SK-N-SH (cell line): ENCODE measurements at regions not wholly inside any gene's neighbourhood (a gene's known extent, or its start where the extent isn't known, plus 50 kb on each side); places are given as distances from the start of the nearest gene placed in this dataset.

Experiments used
- CTCF ChIA-PET: fragments of 300-600, 350-600 bp; formaldehyde crosslinking; extraction: SDS; loops from one replicate; lab custom pipeline; 2021; lab: Yijun Ruan, JAX
- POLR2A ChIA-PET: fragments of 350-600 bp; sonication (Branson Sonifier 250); formaldehyde crosslinking; extraction: SDS; loops from one replicate; lab custom pipeline; 2020; ENCODE audit warnings: antibody characterized with exemption, inconsistent platforms; lab: Yijun Ruan, JAX
- DNase-seq: peaks from one replicate; pipeline ENCODE4 v3.0.0; 2012
- H2AFZ ChIP-seq: fragments of 200-600 bp; sonication (generic); 2 replicates; pipeline ENCODE4 v1.8.1; 2016; ENCODE audit warnings: antibody characterized with exemption, mild to moderate bottlenecking, low read depth
- H3F3A ChIP-seq: fragments of 200-600 bp; sonication (generic); replicated peaks from 2 replicates; pipeline ENCODE3; 2016; ENCODE audit warnings: antibody characterized with exemption, mild to moderate bottlenecking; ENCODE audit not compliant: insufficient read depth
- H3K27ac ChIP-seq, 2 experiments: fragments of 200-500 bp in 1 of 2; fragments of 200-600 bp in 1 of 2; sonication (Bioruptor generic) in 1 of 2; sonication (generic), shearing (Covaris generic) in 1 of 2; 2 replicates each; pipeline versions ENCODE4 v1.5.1 to v1.6.1; 2014 to 2016; ENCODE audit warnings: low read depth in 2 of 2, inconsistent platforms in 1 of 2, low read length in 1 of 2, mild to moderate bottlenecking in 1 of 2, mixed read lengths in 1 of 2
- H3K27me3 ChIP-seq: fragments of 200-600 bp; sonication (generic), shearing (Covaris generic); 2 replicates; pipeline ENCODE4 v1.6.1; 2016; ENCODE audit warnings: mixed run types; ENCODE audit not compliant: insufficient read depth
- H3K36me3 ChIP-seq, 2 experiments: fragments of 200-500 bp in 1 of 2; fragments of 200-600 bp in 1 of 2; sonication (Bioruptor generic) in 1 of 2; sonication (generic) in 1 of 2; replicated peaks in 1 of 2; 2 replicates each; pipeline versions ENCODE3 to v1.5.1; 2014 to 2016; ENCODE audit warnings: low read length in 1 of 2, mild to moderate bottlenecking in 1 of 2; ENCODE audit not compliant: insufficient read depth in 2 of 2, control insufficient read depth in 1 of 2
- H3K4me1 ChIP-seq, 2 experiments: fragments of 200-500 bp in 1 of 2; fragments of 200-600 bp in 1 of 2; sonication (Bioruptor generic) in 1 of 2; sonication (generic), shearing (Covaris generic) in 1 of 2; 2 replicates each; pipeline versions ENCODE4 v1.5.1 to v1.6.1; 2014 to 2016; ENCODE audit warnings: low read depth in 1 of 2, low read length in 1 of 2, mixed run types in 1 of 2; ENCODE audit not compliant: insufficient read depth in 2 of 2, control insufficient read depth in 1 of 2
- H3K4me2 ChIP-seq: fragments of 200-600 bp; sonication (generic), shearing (Covaris generic); 2 replicates; pipeline ENCODE4 v1.6.1; 2017; ENCODE audit warnings: mixed run types
- H3K4me3 ChIP-seq, 2 experiments: fragments of 200-500 bp in 1 of 2; fragments of 200-600 bp in 1 of 2; sonication (Bioruptor generic) in 1 of 2; sonication (generic), shearing (Covaris generic) in 1 of 2; 2 replicates each; pipeline versions ENCODE4 v1.5.1 to v1.8.1; 2014 to 2016; ENCODE audit warnings: low read depth in 2 of 2, inconsistent platforms in 1 of 2, low read length in 1 of 2, mild to moderate bottlenecking in 1 of 2, mixed read lengths in 1 of 2, moderate library complexity in 1 of 2
- H3K79me2 ChIP-seq: fragments of 200-600 bp; sonication (generic); 2 replicates; pipeline ENCODE4 v1.8.1; 2017; ENCODE audit warnings: mild to moderate bottlenecking; ENCODE audit not compliant: insufficient read depth
- H3K9ac ChIP-seq: fragments of 200-600 bp; sonication (generic); 2 replicates; pipeline ENCODE4 v1.6.1; 2017; ENCODE audit warnings: mixed run types
- H3K9me2 ChIP-seq: fragments of 200-600 bp; sonication (generic); 2 replicates; pipeline ENCODE4 v1.6.1; 2017; ENCODE audit warnings: mixed run types
- H3K9me3 ChIP-seq: fragments of 200-600 bp; sonication (generic); 2 replicates; pipeline ENCODE4 v1.6.1; 2017; ENCODE audit warnings: mixed run types, mild to moderate bottlenecking, moderate library complexity
- H4K20me1 ChIP-seq: fragments of 200-600 bp; sonication (generic); 2 replicates; pipeline ENCODE4 v1.6.1; 2017; ENCODE audit warnings: mild to moderate bottlenecking, mixed run types; ENCODE audit not compliant: insufficient read depth
- ELF1 ChIP-seq: IDR thresholded peaks from 2 replicates; pipeline ENCODE4 v1.4.0; 2012
- EP300 ChIP-seq, 2 experiments: IDR thresholded peaks; 2 replicates each; pipeline versions ENCODE4 v1.4.0 to v1.6.1; 2012; ENCODE audit warnings: borderline replicate concordance in 1 of 2, low read depth in 1 of 2, low read length in 1 of 2
- EZH2phosphoT487 ChIP-seq: fragments of 200-600 bp; sonication (generic); IDR thresholded peaks from 2 replicates; pipeline ENCODE4 v1.6.1; 2017; ENCODE audit warnings: low read depth, mixed run types, mild to moderate bottlenecking, antibody characterized with exemption, moderate library complexity, borderline replicate concordance
- MAX ChIP-seq: IDR thresholded peaks from 2 replicates; pipeline ENCODE4 v1.4.0; 2012; ENCODE audit warnings: low read depth
- REST ChIP-seq: IDR thresholded peaks from 2 replicates; pipeline ENCODE4 v1.6.1; 2012; ENCODE audit warnings: mild to moderate bottlenecking, low read depth, low read length, moderate library complexity
- USF1 ChIP-seq: IDR thresholded peaks from 2 replicates; pipeline ENCODE4 v1.4.0; 2012; ENCODE audit warnings: low read depth, borderline replicate concordance
- ZBTB33 ChIP-seq: IDR thresholded peaks from 2 replicates; pipeline ENCODE4 v1.4.0; 2012; ENCODE audit warnings: low read depth, borderline replicate concordance
- WGBS: methylation state at CpG from one replicate; pipeline ENCODE4 v1.1.6; 2017; ENCODE audit warnings: low lambda C conversion rate; 5-methylcytosine and 5-hydroxymethylcytosine counted together

GRCh38 chr13:62598708-62599107, 1183.1 kb upstream of the PCDH20 start:
- H3K4me3 ChIP-seq, result no peak overlapping the region
- WGBS, result 73% methylated on average over 5 of the region's 5 CpGs
- DNase-seq, result no peak

More at GRCh38 chr13:62598708-62599107, 1183.1 kb upstream of the PCDH20 start:
- H4K20me1 ChIP-seq, result no peaks in the 10 kb centered on the region
- no peak overlapping the region for H2AFZ ChIP-seq
- H3F3A ChIP-seq, result no peaks in the 10 kb centered on the region
- H3K36me3 ChIP-seq, result no peaks in the 10 kb centered on the region
- H3K4me2 ChIP-seq, result no peak overlapping the region
- H3K4me1 ChIP-seq, result no peaks in the 10 kb centered on the region
- H3K27me3 ChIP-seq, result no peaks in the 10 kb centered on the region
- H3K79me2 ChIP-seq, result no peaks in the 10 kb centered on the region
- ChIA-PET CTCF (no interaction called here), POLR2A (no interaction called here)
- H3K9me2 ChIP-seq, result no peaks in the 10 kb centered on the region
- TF ChIP-seq EP300 (IDR thresholded peaks at IDR 0.05; ENCODE audit: borderline replicate concordance in 1 of 2, low read depth in 1 of 2, low read length in 1 of 2) (no peak), MAX (no peak), ELF1 (no peak), USF1 (no peak), REST (no peak), EZH2phosphoT487 (no peak), ZBTB33 (no peak)
- no peak overlapping the region for H3K27ac ChIP-seq
- no peak overlapping the region for H3K9ac ChIP-seq
- H3K9me3 ChIP-seq, result no peaks in the 10 kb centered on the region
